DMS153 treated with DMSO at 0.1 percent for 48 hours (cell line): ENCODE measurements at regions not wholly inside any gene's neighbourhood (a gene's known extent, or its start where the extent isn't known, plus 50 kb on each side); places are given as distances from the start of the nearest gene placed in this dataset.
"Not testable (repeated sequence)": the region's sequence is repeated elsewhere in the genome, so short reads cannot be mapped to it uniquely, and the experiment has no call there.

Source experiments
- DNase-seq: peaks from one replicate; lab custom pipeline; 2025; ENCODE audit not compliant: unreplicated experiment; lab: John Stamatoyannopoulos, UW

DNA sequence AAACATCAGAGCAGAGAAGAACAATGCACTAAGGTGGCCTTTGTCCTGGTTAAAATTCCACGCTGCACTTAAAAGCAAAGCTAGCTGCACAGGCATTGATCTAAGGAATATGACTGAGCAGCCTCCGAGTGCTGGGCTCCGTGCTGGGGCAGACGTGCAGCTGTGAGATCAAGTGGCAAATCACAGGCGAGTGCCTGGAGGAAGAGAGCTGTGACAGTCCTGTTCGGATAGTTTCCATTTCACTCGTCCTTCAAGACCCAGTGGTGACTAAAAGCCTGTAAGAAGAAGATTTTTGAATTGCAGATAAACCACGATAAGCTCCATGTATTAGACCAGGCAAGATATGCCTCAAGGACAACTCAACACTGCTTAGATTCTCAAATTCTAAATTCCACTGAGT is 247.9 kb downstream of the ANKRD60 start:
- no peak for DNase-seq

DNA sequence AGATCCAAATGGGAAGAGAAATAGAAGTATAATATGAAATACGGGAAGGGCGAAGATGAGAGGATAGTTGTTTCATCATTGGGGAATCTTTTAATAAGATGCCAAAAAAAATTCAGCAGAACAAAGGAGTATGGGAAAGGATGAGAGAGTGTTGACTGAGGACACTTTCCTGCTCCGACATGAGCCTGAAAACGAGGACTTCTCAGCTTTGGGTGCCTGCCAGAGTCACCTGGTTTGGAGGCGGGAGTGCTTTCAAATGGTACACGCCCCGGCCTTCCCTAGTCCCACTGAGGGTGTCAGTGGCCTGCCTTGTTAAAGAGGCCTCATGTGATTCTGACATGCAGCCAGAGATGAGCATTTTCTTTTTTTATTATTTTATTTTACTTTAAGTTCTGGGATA is 250.9 kb downstream of the ANKRD60 start:
- DNase-seq = peak; percentile 41

DNA sequence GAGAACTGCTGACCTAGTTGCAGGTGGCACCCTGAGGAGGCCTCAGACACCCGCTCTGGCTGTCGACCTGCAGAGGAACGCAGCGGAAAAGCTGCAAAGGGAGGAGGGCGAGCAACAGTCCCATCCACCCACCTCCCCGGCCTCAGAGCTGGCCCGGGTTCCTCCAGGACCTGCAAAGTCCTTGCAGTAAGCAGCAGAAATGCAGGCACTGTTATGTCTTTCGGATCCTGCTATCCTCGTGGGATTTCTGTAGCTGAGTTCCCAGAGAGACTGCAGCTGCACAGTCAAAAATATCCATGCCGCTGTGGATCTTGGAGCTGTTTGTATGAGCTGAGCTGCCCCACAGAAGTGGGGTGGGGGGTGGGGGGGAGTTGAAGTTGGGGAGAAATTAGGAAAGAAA is 251.3 kb downstream of the ANKRD60 start:
- no peak for DNase-seq

DNA sequence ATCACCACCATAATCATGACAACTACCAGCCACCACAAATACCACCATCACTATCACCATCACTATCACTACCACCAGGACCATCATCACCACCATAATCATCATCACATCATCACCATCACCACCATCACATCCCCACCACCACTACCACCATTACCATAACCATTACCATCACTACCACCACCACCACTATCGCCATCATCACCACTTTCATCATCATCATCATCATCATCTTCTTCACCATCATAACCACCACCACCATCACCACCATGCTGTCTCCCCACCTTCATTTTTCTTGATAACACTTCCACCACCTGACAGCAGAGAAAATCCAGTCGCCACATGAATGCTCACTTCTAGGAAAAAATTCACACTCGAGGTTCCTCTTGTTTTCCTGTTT is 253.6 kb downstream of the ANKRD60 start:
- no peak for DNase-seq

DNA sequence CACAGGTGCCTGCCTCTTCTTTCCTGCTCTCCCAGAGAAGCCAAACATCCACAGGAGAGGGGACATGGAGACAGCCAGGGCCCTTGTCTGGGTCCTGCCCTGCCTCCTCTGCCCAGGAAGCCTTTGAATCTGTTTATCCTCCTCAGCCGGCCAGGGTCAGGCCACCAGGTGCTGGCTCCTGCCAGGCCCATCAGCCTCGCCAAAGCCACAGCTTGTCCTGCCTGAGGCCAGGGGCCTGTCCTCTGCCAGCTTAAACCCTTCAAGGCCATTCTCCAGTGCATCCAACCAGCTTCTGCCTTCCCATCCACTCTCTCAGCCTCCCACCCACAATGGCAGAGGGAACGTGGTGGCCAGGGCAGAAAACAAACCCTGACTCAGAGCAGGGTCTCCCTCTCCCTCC is 254.6 kb downstream of the ANKRD60 start:
- DNase-seq = no peak

DNA sequence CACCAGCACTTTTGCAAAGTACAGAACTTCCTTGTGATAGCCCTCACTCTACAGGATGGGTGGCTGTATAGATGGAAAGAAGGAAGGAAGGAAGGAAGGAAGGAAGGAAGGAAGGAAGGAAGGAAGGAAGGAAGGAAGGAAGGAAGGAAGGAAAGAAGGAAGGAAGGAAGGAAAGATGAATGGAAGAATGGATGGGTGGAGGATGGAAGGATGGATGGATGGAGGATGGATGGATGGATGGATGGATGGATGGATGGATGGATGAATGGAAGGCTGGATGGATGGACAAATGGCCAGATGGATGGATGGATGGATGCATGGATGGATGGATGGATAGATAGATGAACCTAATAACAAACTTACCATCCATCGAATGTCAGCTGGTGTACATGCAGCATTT is 256.9 kb downstream of the ANKRD60 start:
- not testable (repeated sequence) for DNase-seq

DNA sequence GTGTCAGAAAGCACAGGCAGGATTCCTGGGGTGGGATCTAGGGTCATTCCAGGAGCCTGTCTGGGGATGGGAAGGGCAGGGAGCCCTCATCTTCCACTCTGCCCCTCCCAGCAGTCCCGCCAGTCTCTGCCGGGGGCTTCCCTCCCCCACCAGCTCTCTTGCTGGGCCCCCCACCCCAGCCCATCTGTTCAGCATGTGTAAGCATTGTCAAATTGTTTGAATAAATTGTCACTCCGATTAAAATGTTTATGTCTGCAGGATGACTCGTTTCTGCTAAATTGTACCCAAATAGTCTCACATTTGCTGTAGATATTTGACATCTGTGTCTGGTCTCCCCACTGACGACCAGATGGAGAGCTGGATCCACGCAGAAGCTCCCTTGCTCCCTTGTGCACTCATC is 257.6 kb downstream of the ANKRD60 start:
- DNase-seq = no peak

DNA sequence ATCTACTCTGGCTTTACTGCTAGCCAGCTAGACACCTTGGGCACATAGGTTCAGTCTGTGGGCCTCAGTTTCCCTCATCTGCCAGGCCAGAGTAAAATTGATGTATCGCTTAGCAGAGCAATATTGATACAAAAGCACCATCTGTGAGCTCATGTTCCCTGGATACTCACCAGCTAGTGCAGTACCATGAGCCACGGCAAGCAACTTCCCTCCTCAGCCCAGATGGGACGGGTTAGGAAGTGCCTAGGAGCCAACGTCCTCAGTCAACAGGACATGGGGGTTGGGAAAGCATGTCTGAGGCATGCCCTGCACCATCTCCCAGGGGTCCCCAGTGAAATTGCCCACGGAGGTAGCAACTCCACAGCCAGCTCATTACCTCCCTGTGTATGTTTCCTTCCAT is 258.3 kb downstream of the ANKRD60 start:
- no peak for DNase-seq

DNA sequence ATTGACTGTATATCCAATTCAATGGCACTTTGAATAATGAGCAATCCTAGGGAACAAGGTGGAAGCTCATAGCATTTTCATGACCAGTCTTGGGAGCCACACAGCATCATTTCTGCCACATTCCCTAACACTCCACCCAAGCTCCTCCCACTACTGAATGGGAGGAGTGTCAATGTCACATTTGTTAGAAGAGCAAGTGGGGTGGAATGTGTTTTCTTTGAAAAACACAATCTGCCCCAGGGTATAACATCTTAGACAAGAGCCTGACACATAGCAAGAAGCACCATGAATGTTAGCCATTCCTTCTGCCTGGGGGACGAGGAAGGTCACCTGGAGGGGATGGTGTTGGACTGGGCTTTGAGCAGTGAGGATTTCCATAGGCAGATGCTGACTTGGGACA is 258.3 kb upstream of the PMEPA1 start:
- no peak for DNase-seq

DNA sequence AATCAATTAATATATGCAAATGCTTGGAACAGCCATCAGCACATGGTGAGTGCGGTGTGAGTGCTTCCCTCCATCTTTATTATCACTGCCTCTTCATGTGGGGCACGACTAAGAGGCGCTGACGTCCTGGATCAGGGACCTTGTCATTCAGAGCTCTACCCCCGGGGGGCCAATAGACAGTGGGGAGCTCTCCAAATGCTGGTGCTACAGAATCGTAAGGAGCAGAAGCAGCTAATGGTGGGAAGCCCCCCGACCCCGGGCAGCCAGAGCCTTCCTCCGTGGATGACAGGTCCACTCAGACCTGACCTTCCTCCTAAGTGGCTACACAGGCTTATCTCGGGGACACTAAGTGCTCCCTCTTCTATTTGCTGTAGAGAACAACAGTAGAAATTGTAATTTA is 257.5 kb upstream of the PMEPA1 start:
- no peak for DNase-seq

DNA sequence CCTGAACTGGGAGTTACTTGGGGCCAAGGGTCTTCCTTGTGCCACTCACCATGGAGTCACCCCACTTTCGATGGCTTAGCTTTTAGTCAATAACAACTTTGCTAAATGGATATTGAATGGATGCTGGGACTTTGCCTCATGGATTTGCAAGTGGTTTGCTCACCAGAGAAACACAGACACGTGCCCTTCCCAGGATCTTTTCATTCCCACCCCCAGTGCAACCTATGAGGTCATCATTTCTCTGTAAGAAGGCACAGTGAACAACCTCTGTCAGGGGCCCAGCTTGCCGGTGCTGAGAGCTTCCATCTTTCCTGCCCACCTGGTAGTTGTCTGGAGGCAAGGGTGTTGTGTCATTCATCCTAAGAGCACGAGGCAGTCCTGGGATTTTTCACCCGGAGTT is 256.8 kb upstream of the PMEPA1 start:
- DNase-seq = no peak

DNA sequence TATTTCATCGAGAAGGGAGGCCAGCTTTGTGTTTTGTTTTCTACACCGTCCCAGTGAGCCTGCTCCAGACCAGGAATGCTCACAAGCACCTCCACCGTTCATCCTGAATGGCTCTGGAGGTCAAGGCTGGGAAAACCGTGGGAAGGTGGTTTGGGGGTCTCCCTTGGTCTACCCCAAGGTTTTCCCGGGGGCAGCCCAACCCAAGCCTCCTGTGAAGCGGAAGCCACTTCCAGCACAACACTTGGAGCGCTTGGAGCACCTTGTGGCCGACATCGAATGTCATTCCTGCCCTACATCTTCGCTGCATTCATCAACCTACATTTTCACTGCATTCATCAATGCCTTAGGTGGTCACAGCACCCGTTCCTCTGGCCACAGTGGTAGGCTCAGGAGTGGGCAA is 255.6 kb upstream of the PMEPA1 start:
- DNase-seq = no peak

DNA sequence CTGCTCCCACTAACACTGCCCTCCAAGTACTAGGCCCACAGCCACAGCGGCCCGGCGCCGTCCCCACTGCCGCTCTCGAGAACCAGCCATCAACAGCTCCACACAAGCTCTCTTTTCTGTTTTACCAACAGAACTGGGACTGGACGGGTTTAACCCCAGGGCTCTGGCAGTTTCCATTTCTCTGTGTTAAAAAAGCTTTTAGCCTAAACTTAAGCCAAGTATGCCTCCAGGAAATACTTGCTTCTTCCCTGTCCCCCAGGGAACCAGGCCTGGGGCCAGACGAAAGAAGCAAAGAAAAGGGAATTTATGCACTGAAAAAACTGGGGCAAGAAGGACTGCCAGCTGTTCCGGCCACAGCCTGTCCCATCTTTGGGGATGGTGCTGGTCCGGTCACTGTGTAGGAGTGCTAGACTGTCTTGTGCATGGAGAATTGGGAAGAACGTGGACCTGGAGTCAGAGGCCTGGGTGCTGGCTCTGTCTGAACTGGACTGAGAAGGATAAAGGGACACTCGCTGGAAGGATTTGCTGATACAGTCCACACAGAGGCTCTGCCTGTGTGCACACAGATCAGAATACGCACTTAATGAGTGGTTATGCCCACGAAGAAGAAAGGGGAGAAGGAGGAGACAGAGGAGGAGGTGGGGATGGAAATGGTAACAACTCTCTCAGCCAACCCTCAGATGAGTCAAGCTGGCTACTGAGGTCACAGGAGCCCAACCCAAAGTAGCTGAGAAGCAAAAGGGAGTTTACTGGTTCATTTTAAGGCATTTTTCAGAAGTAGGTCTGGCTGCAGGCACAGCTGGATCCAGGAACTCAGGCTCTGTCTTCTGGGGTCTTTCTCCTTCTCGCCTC is 254.4 kb upstream of the PMEPA1 start:
- no peak for DNase-seq

DNA sequence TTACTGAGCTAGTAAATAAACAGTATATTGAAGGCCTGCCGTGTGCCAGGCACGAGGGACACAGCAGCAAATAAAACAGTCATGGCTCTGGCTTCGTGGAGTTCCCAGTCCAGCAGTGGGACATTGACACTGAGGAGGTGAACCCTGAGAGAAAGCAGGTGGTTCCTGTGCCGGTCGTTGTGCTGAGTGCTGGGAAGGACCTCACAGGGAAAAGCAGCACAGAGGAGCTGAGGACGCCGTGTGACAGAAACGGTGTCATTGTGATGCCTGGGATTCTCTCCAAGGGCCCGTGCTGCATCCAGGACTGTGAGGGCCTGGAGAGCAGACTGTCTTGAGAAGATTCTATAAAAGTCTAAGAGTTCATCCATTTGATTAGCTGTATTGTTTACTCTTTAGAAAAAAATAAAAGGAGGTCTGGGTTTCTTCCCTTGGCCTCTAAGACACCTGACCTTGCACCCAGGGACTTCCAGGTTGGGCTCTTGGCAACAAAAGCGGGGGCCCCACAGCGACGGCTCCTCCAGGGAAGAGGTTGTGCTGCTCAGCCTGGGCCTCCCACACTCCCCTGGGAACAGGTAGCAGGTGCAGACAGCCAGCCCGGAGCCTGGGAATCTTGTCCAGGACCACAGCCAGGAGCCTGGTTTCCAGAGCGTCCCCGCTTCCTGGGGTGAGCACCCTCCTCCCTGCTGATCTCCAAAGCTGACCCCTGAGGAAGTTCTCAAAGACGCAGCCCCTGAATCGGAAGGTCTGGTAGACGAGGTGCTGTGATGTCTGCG is 251.2 kb upstream of the PMEPA1 start:
- DNase-seq = peak; percentile 11

DNA sequence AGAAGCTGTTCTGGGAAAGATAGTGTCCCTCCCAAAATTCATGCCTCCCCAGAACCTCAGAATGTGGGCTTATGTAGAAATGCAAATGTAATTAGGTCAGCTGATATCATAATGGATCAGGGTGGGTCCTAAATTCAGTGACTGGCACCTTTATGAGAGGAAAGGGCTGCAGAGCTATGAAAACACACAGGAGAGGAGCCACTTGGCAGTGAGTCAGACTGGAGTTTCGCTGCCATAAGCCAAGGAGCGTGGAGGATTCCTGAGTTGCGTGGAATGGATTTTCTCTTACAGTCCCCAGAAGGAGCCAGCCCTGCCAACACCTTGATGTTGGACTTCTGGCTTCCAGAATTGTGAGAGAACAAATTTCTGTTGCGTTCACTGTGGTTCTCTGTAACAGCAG is 249.8 kb upstream of the PMEPA1 start:
- no peak for DNase-seq

DNA sequence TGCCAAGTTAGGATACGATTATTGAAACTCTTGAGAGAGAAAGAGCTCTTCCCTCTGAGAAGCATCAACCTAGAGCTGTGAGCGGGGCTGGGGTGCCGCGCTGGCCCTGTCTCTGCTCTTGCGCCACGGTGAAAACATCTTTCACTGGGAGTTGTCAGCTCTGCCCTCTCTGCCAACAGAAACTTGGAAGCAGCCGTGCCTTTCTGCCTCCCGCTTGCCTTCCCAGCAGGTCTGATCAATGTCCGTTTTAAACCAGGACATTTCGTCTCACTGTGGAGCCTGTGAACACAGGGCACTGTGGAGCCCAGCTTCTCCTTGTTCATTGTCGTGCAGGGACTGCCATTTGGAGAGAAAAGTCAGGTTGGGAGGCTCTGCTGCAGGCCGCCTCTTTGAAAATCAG is 249.2 kb upstream of the PMEPA1 start:
- no peak for DNase-seq

DNA sequence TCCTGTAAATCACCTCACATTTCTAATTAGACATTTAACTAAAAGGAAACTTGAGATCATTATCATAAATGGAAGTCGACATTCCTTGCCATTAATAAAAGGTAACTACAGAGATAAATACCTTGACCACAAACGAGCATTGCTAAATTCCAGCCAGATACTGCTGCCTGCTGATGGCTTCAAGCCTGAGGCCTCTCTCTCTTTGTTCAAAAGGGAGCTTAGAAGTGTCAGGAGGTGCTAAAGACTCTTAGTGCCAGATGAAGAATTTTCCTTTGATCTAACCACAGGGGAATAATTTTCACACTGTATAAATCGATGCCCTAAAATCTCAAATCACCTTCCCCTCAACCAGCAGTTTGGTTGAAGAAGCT is 248.2 kb upstream of the PMEPA1 start:
- DNase-seq = no peak

DNA sequence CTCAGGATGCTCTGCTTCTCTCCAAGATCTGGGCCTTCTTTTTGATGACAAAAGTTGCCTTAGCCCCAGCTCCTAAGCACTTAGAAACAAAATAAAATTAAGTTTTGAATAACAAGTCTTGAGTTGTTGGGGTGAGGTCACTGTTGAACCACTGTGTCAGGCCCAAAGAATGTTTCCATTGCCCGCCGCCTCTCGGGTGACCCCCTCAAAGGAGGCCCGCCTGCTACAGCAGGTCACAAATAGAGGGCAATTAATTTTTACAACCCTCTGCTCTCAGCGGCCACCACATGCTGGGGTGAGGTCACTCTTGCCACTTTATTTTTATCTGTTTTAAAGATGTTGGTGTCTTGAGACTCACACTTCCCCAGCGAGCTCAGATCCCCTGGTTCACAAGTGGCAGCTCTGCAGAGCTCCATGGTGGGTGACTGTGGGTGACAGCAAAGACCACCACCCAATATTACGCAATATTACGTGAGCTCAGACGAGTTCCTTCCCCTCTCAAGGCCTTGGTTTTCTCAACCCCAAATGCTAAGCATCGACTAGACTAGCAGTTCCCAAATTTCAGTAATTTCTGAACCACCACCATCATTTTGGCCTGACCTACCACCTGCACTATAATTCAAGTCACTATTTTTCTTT is 247.7 kb upstream of the PMEPA1 start:
- DNase-seq = no peak

DNA sequence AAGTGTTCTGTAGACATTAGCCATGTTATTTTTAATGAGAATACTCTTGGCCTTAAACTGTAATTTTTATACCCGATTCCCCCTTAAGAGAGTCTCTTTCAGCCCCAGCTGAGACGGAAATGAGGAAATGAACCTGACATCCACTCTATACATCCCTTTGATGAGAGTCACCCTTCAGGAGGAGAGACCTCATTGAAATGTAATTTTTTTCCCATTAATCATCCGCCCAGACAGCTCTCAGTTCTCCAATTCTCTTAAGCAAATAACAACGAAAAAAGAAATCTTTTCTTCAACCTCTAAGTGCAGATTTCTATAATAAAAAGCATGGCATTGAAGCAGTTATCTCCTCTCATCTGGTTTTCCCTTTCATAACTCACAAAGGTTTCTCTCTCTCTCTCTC is 243.8 kb upstream of the PMEPA1 start:
- peak; percentile 12 for DNase-seq

DNA sequence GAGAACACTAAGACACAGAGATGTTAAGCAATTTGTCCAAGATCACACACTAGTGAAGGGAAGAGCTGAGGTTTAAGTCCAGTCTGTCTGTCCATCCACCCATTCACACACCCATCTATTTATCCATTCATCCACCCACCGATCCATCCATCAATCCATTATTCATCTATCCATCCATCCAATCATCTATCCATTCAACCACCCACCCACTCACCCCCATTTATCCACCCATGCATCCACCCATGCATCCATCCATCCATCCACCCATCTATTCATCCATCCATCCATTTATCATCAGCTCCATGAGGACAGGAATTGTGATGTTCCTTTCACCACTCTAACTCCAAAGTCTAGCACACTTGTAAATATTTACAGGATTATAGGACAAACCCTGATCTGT is 242.3 kb upstream of the PMEPA1 start:
- no peak for DNase-seq

DNA sequence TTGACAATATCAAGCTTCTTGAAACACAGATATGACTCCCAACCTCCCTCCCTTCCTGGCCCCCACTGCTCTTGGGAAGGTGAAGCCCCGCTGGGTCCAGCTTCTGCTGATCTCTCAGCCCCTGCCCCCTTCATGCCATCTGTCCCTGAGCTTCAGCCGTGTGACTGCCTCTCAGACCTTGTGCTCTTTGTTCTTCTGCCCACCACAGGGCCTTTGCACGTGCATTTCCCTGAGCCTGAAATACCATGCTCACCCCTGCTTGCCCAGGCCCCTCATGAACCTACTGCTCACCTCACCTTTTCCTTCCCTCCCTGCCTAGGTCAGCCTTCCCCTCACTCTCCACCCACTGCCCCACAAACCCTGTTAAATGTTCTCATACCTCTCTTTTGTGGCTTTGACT is 241.7 kb upstream of the PMEPA1 start:
- no peak for DNase-seq
